GM19468 (cell line): ENCODE measurements at regions not wholly inside any gene's neighbourhood (a gene's known extent, or its start where the extent isn't known, plus 50 kb on each side); places are given as distances from the start of the nearest gene placed in this dataset.

Source experiments
- ATAC-seq: cut with Tn5 transposase; IDR thresholded peaks from one replicate; pipeline ENCODE4 v1.9.1; 2021; ENCODE audit warnings: mild to moderate bottlenecking, moderate library complexity, moderate number of reproducible peaks; ENCODE audit not compliant: unreplicated experiment; ENCODE audit errors: extremely low read depth

DNA sequence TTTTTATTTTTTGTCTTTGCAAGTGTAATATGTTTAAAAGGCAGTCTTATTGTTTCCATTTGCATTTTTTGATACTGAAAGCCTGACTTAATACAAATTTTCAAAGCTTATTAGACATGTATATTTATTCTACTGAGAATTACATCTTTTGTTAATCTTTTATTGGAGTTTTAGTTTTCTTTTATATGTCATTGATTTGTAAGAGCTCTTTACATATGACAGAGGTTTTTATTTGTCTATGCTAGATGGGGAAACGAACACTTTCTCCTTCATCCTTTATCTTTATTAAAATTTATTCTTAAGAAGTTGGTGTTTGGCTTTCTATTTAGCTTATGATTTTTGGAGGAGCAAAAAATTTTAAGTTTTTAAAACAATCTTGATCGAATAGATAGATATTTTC is 234.4 kb upstream of the SRRM4 start:
- ATAC-seq: no peak

DNA sequence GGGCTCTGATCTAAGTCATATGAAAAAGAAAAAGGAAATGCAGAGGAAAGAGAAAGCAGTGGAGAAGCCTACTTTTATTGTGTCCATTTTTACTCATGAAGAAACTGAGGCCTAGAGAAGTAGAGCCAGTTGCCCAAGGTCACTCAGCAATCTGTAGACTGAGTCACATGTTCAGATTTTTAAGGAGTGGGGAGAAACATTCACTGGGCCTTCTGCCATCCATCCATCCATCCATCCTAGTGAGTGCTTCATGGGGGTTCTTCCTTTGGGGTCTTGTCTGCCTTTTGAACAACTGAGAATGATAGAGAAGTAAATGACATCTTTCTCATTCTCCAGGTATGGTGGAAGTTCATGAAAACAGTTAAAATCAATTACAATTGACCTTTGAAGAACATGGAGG is 233.6 kb upstream of the SRRM4 start:
- ATAC-seq: no peak

DNA sequence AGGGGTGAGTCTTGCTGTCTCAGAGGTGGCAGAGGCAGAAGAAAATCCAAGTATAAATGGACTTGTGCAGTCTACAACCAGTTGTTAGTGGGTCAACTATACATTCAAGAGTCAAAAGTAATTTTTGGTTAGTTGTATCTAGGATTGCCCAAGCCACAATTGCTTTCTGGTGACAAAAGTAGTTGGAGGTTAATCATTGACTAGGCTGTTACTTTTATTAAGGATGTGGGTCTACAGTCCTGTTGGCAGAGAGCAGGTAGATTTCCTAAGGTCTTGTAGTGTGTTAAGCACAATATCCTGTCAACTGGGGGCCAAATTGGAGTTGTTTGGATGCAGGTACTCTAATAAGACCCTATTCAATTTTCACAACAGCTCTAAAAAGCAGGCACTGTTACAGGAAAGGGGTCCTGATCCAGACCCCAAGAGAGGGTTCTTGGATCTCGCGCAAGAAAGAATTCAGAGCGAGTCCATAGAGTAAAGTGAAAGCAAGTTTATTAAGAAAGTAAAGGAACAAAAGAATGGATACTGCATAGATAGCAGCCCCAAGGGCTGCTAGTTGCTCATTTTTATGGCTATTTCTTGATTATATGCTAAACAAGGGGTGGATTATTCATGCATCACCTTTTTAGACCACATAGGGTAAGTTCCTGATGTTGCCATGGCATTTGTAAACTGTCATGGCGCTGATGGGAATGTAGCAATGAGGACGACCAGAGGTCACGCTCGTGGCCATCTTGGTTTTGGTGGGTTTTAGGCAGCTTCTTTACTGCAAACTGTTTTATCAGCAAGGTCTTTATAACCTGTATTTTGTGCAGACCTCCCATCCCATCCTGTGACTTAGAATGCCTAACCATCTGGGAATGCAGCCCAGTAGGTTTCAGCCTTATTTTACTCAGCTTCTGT is 232.6 kb upstream of the SRRM4 start:
- no peak for ATAC-seq

DNA sequence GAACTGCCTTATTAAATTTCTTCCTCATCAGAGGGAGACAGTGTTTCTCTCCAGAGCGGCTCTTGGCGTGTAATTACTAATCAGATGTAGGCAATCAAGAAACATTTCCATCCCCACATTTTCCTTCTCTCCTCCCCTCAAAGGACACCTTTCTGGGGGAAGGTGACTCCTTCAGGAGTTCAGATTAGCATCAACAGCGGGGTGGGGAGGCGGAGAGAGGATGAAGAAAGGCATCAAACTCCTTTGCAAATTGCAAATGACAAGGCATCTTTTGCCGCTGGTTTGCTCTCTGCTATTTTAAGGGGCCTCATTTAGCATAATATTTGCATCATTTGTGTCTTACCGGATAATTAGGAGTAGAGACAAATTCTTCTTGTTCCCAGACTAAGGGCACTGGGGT is 231.7 kb upstream of the SRRM4 start:
- ATAC-seq: no peak

DNA sequence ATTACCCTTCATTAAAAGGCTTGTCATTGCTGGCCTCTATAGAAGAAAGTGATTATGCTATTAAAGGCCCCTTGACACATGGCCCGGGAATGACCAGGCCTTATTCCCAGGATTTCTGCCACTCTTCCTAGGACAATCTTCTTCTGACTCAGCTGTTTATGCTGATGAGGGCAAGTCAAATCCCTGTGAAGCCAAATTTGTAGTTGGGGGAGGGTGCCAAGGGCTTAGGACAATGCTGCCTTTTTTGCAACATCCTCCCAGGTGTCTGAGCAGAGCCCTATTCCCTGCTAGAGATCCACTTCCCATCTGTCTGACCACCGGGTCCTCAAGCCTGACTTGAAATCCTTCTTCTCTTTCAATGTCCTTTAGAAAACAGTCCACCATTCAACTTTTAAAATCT is 230.7 kb upstream of the SRRM4 start:
- ATAC-seq: no peak

DNA sequence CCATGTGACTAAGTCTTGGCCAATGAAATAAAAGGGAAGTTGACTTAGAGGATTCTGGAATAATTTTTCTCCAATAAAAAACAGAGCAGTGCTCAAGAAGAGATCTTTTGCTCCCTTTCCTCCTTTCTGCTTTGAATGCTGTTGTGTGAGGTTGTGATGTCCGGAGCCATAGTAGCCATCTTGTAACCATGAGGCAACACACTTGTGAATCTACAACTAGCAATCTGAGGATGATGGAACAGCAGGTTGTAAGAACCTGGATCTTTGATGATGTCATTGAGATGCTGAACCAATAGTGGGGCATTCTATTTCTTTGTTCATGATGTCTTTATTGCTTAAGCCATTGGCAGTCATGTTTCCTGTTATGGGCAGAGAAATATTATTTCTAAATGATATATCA is 230.0 kb upstream of the SRRM4 start:
- no peak for ATAC-seq

DNA sequence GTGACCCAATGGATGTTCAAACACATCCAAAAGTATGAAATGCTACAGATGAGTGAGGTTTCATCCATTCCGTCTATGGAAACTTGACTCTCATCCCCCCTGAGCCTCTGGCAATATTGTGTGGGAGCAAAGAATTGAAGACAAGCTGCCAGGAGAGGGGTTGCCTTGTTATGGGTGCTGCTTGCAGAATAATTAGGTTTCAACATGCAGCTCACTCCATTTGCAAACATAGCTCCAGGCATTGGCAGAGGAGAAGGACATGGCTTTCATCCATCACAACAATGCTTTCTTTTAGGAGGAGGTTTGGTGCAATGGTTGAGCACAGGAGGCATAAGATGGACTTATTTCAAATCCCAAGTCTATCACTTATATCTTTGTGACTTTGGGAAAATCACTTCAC is 220.7 kb upstream of the SRRM4 start:
- no peak for ATAC-seq

DNA sequence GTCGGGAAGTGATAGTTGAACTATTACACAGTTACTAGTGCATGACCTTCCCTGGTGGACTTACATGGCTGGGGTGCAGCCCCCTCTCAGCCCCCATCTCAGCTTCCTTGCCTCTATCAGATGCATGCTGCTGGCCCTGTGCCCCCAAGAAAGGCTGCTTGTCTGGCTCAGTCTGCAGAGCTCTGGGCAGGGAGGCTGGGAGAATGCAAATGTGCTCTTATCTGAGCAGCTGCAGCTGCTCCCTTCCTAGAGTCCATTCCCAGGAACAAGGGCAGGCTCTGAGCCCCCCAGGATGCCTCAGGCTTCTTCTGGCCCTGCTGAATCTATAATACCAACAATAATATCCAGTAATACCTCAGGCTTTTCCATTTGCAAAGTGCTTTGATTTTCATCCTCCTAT is 218.1 kb upstream of the SRRM4 start:
- ATAC-seq: no peak

DNA sequence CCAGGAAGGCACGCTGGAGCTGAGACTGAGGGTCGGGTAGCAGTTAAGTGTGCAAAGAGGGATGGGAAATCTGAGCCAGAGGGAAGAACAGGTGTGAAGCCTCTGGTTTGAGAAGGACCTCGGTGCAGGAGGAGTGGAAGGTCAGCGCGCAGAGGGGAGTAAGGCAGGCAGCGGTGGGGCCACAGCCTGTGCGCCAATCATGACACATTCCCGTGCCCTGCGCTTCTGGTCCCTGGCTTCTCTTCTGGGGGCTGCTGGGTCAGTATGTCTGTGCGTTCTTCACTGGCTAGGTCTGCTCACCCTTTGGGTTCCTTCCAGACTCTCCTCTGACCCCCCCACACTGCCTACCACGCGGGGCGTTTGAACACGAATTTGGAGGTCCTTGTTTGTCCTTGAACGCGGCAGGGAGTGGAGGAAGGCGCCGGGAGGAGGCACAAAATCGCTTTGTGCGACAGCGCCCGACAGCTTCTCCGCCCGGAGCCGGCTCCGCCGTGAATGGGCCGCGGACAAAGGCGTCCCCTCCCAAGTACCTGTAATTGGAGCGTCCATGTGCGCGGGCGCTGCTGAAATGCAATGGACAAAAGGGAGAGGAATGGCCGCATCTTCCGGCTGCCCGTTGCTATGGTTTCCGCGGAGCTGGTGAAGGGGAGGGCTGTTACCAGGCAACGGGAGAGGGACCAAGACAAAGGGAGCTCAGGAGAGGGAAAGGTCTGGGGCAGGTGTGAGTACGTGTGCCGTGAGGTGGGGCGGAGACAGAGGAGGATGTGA is 207.2 kb upstream of the SRRM4 start:
- ATAC-seq: no peak

DNA sequence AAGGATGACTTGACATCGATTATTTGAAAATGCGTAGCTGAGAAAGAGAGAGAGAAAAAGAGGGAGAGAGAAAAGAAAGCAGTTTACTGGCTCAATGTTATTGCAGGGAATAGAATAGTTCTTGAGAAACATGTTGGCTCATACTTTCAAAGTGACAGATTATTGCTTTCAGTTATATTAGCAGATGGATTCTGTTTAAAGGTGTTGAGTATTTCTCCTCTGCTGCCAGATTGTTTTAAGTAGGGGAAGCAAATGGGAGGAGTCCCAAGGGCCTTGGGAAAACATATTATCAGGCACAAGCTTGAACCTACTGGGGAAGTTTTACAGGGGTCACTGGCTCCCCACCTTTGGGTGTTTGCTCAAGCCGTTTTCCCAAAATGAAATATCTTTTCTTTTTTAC is 203.8 kb upstream of the SRRM4 start:
- ATAC-seq: no peak

DNA sequence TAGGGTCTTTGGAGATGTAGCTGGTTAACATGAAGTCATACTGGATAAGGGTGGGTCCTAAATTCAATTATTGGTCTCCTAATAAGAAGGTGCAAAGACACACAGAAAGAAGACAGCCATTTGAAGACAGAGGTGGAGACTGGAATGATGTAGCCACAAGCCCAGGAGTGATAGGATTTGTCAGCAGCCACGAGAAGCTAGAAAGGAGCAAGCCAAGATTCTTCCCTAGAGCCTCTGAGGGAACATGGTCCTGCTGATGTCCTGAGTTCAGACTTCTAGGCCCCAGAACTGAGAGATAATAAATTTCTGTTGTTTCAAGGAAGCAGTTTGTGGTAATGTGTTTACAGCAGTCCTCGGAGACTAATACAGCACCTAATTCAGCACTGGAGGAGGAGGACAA is 203.3 kb upstream of the SRRM4 start:
- no peak for ATAC-seq

DNA sequence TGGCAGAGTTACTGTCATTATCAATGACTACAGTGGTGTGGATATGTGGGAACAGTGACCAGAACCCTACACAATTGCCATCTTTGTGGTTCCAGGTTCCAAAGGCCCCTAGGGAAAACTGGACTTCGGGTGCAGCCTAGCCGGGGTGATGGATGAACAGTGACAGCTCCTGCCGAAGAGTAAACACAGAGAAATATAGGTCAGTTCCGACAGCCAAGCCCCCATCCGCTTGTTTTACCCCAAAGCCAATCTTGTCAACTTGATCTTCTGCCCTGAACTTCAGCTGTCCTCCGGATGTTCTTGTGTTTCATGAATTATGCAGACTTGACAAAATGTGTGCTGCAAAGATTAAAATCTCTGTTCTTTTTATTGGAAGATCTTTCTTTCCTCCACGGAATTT is 200.4 kb upstream of the SRRM4 start:
- ATAC-seq: no peak

DNA sequence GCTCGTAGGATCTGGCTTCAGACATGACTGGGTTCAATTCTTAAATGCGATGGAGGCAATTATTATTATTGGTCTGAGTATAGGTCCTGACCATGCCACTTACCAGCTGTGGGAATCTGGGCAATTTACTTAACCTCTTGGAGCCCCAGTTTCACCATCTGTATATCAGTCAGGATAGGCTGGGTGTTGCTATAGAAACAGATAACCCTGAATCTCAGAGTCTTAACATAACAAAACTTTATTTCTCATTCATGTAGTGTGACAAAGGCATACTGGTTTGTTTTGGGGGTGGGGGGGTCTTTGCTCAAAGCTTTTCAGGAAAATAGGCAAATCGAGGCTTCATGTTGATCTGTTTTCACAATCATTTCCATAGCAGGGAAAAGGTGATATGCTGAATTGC is 199.6 kb upstream of the SRRM4 start:
- no peak for ATAC-seq

DNA sequence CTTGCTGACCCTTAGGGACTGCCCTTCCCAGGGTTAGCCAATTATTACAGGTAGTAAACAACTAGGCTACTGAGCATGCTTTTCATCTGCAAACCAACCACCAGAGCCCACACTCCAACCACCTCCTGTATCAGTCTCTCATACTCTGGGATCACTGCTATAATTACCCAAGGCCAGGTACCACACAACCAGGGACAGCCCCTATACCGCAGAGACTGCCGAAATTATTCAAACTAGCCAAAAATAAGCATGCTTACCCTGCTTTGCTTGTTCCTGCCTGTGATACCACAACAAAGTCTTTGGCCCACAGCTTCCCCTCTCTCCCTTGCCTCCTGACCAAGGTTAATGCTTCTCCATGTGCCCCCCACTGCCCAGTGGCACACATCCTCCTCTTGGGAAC is 197.6 kb upstream of the SRRM4 start:
- no peak for ATAC-seq

DNA sequence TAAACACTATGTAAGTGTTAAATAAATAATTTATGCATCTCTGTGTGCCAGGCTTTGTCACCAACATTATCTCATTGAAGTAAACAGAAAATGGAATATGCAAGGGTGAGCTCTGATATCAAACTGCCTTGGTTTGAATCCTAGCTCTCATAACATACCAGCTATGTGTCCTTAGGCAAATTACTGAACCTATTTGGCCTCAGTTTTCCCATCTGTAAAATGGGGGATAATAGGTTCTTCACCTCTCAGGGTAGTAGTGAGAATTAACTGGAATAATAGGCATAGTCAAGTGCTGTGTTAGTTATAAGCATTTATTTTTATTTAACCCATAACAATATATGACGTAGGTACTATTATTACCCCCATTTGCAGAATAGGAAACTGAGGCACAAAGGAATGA is 190.8 kb upstream of the SRRM4 start:
- ATAC-seq: no peak

DNA sequence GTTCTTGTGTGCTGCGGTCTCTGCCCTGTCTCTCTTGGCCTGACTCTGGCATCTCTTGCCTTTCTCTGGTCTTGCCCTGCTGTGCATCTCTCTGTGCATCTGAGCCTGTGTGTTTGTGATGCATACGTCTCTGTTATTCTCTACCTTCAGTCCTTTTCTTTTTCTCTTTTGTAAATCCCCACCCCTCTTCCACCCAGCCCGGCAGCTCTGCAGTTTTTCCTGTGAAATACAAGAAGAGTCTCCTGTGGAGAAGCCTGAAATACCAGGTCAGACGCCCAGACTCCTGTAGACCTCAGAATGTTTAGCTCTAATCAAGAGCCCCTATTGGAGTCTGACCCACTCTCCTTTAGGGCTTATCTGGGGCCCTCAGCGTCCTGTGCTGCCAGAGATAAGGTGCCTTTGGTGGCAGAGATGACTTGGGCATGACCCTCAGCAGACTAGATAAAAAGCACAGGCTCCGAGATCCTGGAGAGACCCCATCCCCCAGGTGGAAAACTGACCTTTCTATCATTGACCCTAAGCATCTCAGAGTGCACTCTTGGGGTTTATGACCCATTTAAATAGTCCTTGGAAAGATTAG is 167.5 kb upstream of the SRRM4 start:
- no peak for ATAC-seq

DNA sequence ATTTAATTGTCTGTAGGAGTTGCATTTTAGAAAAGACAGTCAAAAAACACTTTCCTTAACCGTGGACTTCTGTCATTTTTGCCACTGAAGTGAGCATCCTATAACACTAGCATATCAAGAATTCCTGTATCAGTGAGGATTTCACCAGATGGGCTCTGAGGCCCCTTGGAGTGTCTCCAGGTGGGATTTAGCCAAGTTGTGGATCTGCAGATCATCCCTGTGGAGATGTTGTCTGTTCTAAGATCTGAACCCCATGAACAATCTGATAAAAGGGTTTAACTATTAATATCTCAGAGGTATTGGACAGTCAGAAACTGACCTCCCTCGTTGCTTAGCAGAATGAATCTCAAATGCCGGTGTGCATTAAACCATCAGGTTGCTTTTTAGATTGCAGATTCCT is 165.0 kb upstream of the SRRM4 start:
- ATAC-seq: no peak

DNA sequence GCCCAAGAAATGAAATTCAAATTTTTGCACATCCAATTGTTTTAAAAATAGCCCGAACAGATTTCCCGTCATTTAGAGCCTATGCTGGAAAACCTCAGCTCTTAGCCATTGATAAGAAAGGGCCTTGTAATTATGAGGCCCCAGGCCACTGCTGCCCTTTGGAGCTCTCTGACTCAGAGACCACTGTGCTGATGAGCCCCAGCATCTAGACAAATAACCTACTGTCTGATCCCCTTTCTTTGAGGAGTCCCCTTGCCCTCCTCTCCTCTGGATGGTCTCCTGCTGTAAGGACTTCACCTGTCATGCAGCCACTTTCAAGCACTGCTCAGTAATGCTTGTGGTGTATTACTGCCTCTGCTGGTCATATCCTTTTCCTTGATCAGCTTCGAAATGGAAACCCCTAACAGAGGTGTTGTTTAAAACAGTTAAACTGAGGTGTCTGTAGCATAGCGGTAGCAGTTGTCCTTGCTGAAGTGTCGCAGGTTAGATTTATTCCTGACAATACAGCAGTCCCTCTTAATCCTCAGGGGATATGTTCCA is 159.9 kb upstream of the SRRM4 start:
- no peak for ATAC-seq

DNA sequence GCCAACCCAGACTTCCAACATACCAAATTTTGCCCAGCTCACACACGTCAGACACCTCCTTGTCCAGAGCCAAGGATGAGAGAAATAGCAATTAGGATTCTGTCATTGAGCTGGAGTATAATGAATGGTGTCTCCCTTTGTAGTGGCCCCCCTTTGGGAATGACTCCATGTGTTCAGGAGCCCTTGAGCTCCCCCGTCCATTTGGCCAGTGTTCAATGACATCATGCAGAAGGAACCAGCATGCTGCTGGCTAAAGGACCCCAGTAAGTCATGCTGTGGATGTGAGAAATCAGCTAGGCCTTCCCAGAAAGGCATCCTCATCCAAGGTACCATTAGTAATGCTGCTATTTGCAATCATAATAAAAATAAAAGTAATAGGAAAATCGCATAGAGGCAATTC is 158.8 kb upstream of the SRRM4 start:
- ATAC-seq: no peak

DNA sequence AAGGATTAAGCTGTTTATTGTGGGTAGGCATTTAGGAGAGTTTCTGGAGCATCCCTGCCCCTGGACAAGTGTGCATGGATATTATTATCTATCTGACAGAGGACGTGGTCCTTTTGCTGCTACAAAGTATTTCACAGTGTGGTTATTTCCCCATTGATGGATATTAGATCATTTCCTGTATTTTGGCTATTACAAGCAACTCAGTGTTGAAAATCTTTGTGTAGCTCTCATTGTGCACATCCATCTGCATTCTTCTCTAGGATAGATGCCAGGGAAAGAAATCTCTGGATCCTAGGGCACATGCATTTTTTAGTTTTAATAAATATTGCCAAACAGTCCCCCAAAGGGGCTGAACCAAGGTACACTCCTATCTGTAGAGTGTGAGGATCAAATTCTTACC is 154.3 kb upstream of the SRRM4 start:
- ATAC-seq: no peak

DNA sequence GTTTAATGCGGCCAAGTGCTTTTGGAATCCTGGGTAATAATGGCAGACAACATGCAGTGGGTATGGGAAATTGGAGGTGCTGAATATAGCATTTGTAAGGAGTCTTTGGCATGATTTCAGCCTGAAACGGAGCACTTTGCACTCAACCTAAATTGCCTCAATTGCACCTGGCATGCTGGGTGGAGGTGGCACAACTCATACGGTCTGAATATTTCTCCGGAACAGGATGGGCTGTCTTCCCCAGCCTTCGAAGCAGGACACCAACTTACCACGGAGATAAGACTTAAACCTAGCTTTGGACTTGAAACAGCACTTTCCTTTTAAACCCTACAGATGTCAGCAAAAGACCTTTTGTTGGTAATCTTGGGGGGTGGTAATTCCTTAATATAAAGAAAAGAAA is 153.7 kb upstream of the SRRM4 start:
- no peak for ATAC-seq
